IMR-90 (cell line): ENCODE measurements at regions not wholly inside any gene's neighbourhood (a gene's known extent, or its start where the extent isn't known, plus 50 kb on each side); places are given as distances from the start of the nearest gene placed in this dataset.

Experiments used
- ATAC-seq: fragments of 200-7000 bp; cut with Tn5 transposase; 2 replicates; pipeline ENCODE4 v1.9.1; 2020; ENCODE audit warnings: low read depth, mild to moderate bottlenecking, moderate library complexity
- BruUV-seq: library from RNA; stranded (reverse); fragments of 400-500 nt; replicated peaks from 2 replicates; lab custom pipeline; 2021; lab: Mats Ljungman, UMichigan
- CTCF ChIA-PET: fragments of 300-600 bp; formaldehyde crosslinking; extraction: SDS; loops from one replicate; lab custom pipeline; 2021; ENCODE audit warnings: antibody characterized with exemption; lab: Yijun Ruan, JAX
- POLR2A ChIA-PET: fragments of 300-600 bp; sonication (Branson Sonifier 250); formaldehyde crosslinking; loops from one replicate; lab custom pipeline; 2022; ENCODE audit warnings: antibody characterized with exemption; ENCODE audit not compliant: unreplicated experiment; lab: Charles Lee
- DNase-seq: peaks from one replicate; pipeline ENCODE4 v3.0.0; 2013
- H2AFZ ChIP-seq: replicated peaks from 2 replicates; pipeline ENCODE3; 2013; ENCODE audit warnings: low read length, mild to moderate bottlenecking; ENCODE audit not compliant: poor library complexity
- H2AK5ac ChIP-seq: 2 replicates; pipeline ENCODE4 v1.6.1; 2013; ENCODE audit warnings: low read depth, low read length, inconsistent platforms
- H2AK9ac ChIP-seq: replicated peaks from 2 replicates; pipeline ENCODE3; 2013; ENCODE audit warnings: mild to moderate bottlenecking, low read depth, low read length, moderate library complexity; ENCODE audit not compliant: poor library complexity
- H2BK120ac ChIP-seq: 2 replicates; pipeline ENCODE4 v1.6.1; 2013; ENCODE audit warnings: low read depth, low read length, inconsistent platforms
- H2BK15ac ChIP-seq: 3 replicates; pipeline ENCODE4 v1.6.1; 2013; ENCODE audit warnings: low read depth, low read length, inconsistent platforms
- H2BK20ac ChIP-seq: 2 replicates; pipeline ENCODE4 v1.6.1; 2013; ENCODE audit warnings: low read depth, mild to moderate bottlenecking, inconsistent platforms, low read length, moderate library complexity
- H2BK5ac ChIP-seq: 2 replicates; pipeline ENCODE4 v1.6.1; 2013; ENCODE audit warnings: mild to moderate bottlenecking, low read depth, low read length, inconsistent platforms; ENCODE audit not compliant: poor library complexity, severe bottlenecking
- H3K14ac ChIP-seq: replicated peaks from 2 replicates; pipeline ENCODE4 v1.6.1; 2013; ENCODE audit warnings: low read depth, low read length, inconsistent platforms
- H3K18ac ChIP-seq: 2 replicates; pipeline ENCODE4 v1.6.1; 2013; ENCODE audit warnings: low read depth, low read length, control low read depth
- H3K23ac ChIP-seq: 2 replicates; pipeline ENCODE4 v1.6.1; 2013; ENCODE audit warnings: low read depth, low read length, inconsistent platforms
- H3K27ac ChIP-seq: 2 replicates; pipeline ENCODE4 v1.5.1; 2013; ENCODE audit warnings: mild to moderate bottlenecking, control low read depth, low read length; ENCODE audit not compliant: insufficient read depth
- H3K27me3 ChIP-seq: 2 replicates; pipeline ENCODE4 v1.6.1; 2013; ENCODE audit warnings: low read length; ENCODE audit not compliant: control insufficient read depth, insufficient read depth
- H3K36me3 ChIP-seq: 2 replicates; pipeline ENCODE4 v1.6.1; 2013; ENCODE audit warnings: low read length, mixed read lengths; ENCODE audit not compliant: control insufficient read depth, insufficient read depth
- H3K4ac ChIP-seq: 2 replicates; pipeline ENCODE4 v1.6.1; 2013; ENCODE audit warnings: low read depth, low read length, inconsistent platforms
- H3K4me1 ChIP-seq: 2 replicates; pipeline ENCODE4 v1.6.1; 2013; ENCODE audit warnings: low read length, mixed read lengths; ENCODE audit not compliant: control insufficient read depth, insufficient read depth
- H3K4me2 ChIP-seq: 2 replicates; pipeline ENCODE4 v1.6.1; 2013; ENCODE audit warnings: low read depth, mild to moderate bottlenecking, control low read depth, low read length, moderate library complexity
- H3K4me3 ChIP-seq: 2 replicates; pipeline ENCODE4 v1.5.1; 2013; ENCODE audit warnings: low read depth, mild to moderate bottlenecking, control low read depth, low read length, moderate library complexity; ENCODE audit not compliant: insufficient read depth
- H3K56ac ChIP-seq: 2 replicates; pipeline ENCODE4 v1.6.1; 2013; ENCODE audit warnings: low read length, inconsistent platforms; ENCODE audit not compliant: insufficient read depth; ENCODE audit errors: extremely low read depth
- H3K79me1 ChIP-seq, 2 experiments: 2 replicates each; pipeline ENCODE4 v1.6.1; 2013; ENCODE audit warnings: low read length in 2 of 2, inconsistent platforms in 1 of 2, low read depth in 1 of 2
- H3K9ac ChIP-seq: 2 replicates; pipeline ENCODE4 v1.6.1; 2013; ENCODE audit warnings: low read depth, low read length, control low read depth
- H3K9me1 ChIP-seq: 2 replicates; pipeline ENCODE4 v1.6.1; 2013; ENCODE audit warnings: low read length, inconsistent platforms; ENCODE audit not compliant: insufficient read depth
- H3K9me3 ChIP-seq: 2 replicates; pipeline ENCODE4 v1.6.1; 2013; ENCODE audit warnings: low read length; ENCODE audit not compliant: control insufficient read depth, insufficient read depth
- H4K20me1 ChIP-seq: 2 replicates; pipeline ENCODE4 v1.6.1; 2013; ENCODE audit warnings: low read length, inconsistent platforms; ENCODE audit not compliant: insufficient read depth
- H4K5ac ChIP-seq: 2 replicates; pipeline ENCODE4 v1.6.1; 2013; ENCODE audit warnings: mild to moderate bottlenecking, low read depth, low read length, control low read depth
- H4K8ac ChIP-seq, 2 experiments: 2 replicates each; pipeline ENCODE4 v1.6.1; 2013; ENCODE audit warnings: low read depth in 2 of 2, low read length in 2 of 2, control low read depth in 1 of 2, inconsistent platforms in 1 of 2
- H4K91ac ChIP-seq: 2 replicates; pipeline ENCODE4 v1.6.1; 2013; ENCODE audit warnings: low read depth, low read length, inconsistent platforms; ENCODE audit not compliant: insufficient read depth
- BHLHE40 ChIP-seq: fragments of 150-350 bp; IDR thresholded peaks from 2 replicates; pipeline ENCODE4 v1.6.1; 2016; ENCODE audit warnings: mild to moderate bottlenecking, low read depth, low read length
- CEBPB ChIP-seq: IDR thresholded peaks from 2 replicates; pipeline ENCODE4 v1.6.1; 2012; ENCODE audit warnings: low read depth, low read length, improper control_type of control experiment
- CHD1 ChIP-seq: IDR thresholded peaks from 2 replicates; pipeline ENCODE4 v1.6.1; 2012; ENCODE audit warnings: low read depth, low read length, improper control_type of control experiment
- MAFK ChIP-seq: IDR thresholded peaks from 2 replicates; pipeline ENCODE4 v1.6.1; 2012; ENCODE audit warnings: low read depth, low read length, improper control_type of control experiment
- MAZ ChIP-seq: IDR thresholded peaks from 2 replicates; pipeline ENCODE4 v1.6.1; 2012; ENCODE audit warnings: low read depth, mild to moderate bottlenecking, low read length, improper control_type of control experiment, moderate library complexity, borderline replicate concordance
- NFE2L2 ChIP-seq: fragments of 150-350 bp; IDR thresholded peaks from 2 replicates; pipeline ENCODE4 v1.6.1; 2016; ENCODE audit warnings: low read depth, mild to moderate bottlenecking, low read length
- POLR2A ChIP-seq: IDR thresholded peaks from 2 replicates; pipeline ENCODE4 v1.6.1; 2012; ENCODE audit warnings: mild to moderate bottlenecking, low read depth, low read length
- RAD21 ChIP-seq: IDR thresholded peaks from 2 replicates; pipeline ENCODE4 v1.6.1; 2012; ENCODE audit warnings: low read length, improper control_type of control experiment
- RCOR1 ChIP-seq: IDR thresholded peaks from 2 replicates; pipeline ENCODE4 v1.6.1; 2012; ENCODE audit warnings: mild to moderate bottlenecking, low read length, improper control_type of control experiment; ENCODE audit not compliant: insufficient replicate concordance
- RFX5 ChIP-seq: IDR thresholded peaks from 2 replicates; pipeline ENCODE4 v1.8.0; 2012; ENCODE audit warnings: low read depth, mild to moderate bottlenecking, low read length, moderate library complexity
- SMC3 ChIP-seq: fragments of 150-350 bp; IDR thresholded peaks from 2 replicates; pipeline ENCODE4 v1.6.1; 2016; ENCODE audit warnings: low read depth, mild to moderate bottlenecking, antibody characterized with exemption, low read length, moderate library complexity
- WGBS, 2 experiments: methylation state at CpG; one replicate each; pipeline versions ENCODE4 v1.1.5 to v1.1.7; 2013; ENCODE audit warnings: missing lambda C conversion rate in 2 of 2; ENCODE audit not compliant: insufficient read length in 1 of 2; ENCODE audit errors: extremely low coverage in 2 of 2; 5-methylcytosine and 5-hydroxymethylcytosine counted together
- dilution Hi-C: fragments of 300-500 bp; cut with HindIII; formaldehyde crosslinking; loops from one replicate; pipeline ENCODE4 v1.14.3; 2018; ENCODE audit warnings: low sequenced_read_pairs; ENCODE audit not compliant: unreplicated experiment
- in situ Hi-C: fragments of 300-500 bp; cut with MboI; formaldehyde crosslinking; loops from 3 replicates; pipeline ENCODE4 v1.14.3; 2019; ENCODE audit warnings: low sequenced_read_pairs, inconsistent platforms, mixed read lengths
- intact Hi-C: fragments of 100-400 bp; cut with micrococcal nuclease; formaldehyde crosslinking; loops from 2 replicates; pipeline ENCODE4 v1.10.0; 2022
- TF ChIP-seq, protein P1 (sequence below): fragments of 150-350 bp; IDR thresholded peaks from 2 replicates; pipeline ENCODE4 v1.6.1; 2017; ENCODE audit warnings: mild to moderate bottlenecking, antibody characterized with exemption, low read length, low read depth
- TF ChIP-seq, protein P2 (sequence below): conservative IDR thresholded peaks from 2 replicates; pipeline ENCODE4 v1.5.1; 2012; ENCODE audit warnings: mild to moderate bottlenecking, low read depth, low read length, improper control_type of control experiment

DNA sequence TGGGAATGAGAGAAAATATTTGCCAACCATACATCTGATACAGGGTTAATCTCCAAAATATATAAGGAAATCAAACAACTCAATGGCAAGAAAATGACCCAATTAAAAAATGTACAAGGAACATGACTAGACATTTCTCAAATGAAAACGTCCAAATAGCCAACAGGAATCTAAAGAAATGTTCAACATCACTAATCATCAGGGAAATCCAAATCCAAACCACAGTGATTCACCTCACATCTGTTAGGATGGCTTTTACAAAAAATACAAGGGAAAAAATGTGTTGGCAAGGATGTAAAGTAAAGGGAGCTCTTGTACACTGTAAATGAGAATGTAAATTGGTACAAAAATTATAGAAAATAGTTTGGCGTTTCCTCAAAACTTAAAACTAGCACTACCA lies 54.7 kb upstream of the ZRANB2 start:
- Histone ChIP-seq H4K5ac (no peak overlapping the region), H3K27me3 (no peaks in the 10 kb centered on the region), H3K9ac (no peak overlapping the region), H2BK120ac (no peak overlapping the region), H2AK9ac (no peak overlapping the region), H3K36me3 (no peaks in the 10 kb centered on the region), H3K4me1 (no peaks in the 10 kb centered on the region), H2BK5ac (no peak overlapping the region), H4K91ac (no peak overlapping the region), H3K9me3 (no peaks in the 10 kb centered on the region), H2AFZ (no peak overlapping the region), H3K27ac (no peak overlapping the region), H2BK15ac (no peak overlapping the region), H3K9me1 (no peaks in the 10 kb centered on the region), H3K79me1 (no peaks in the 10 kb centered on the region), H3K14ac (no peak overlapping the region), H3K23ac (no peak overlapping the region), H4K20me1 (no peaks in the 10 kb centered on the region), H4K8ac (no peak overlapping the region), H3K18ac (no peak overlapping the region), H2BK20ac (no peak overlapping the region), H3K4me3 (no peak overlapping the region), H3K56ac (no peak overlapping the region), H3K4me2 (no peak overlapping the region), H2AK5ac (no peak overlapping the region), H3K4ac (no peak overlapping the region)
- TF ChIP-seq BHLHE40 (no peak), MAZ (no peak), RCOR1 (no peak), MAFK (no peak), RFX5 (no peak), POLR2A (no peak), CHD1 (no peak), CEBPB (no peak), RAD21 (no peak), NFE2L2 (no peak), SMC3 (no peak)
- TF ChIP-seq, protein P1, sequence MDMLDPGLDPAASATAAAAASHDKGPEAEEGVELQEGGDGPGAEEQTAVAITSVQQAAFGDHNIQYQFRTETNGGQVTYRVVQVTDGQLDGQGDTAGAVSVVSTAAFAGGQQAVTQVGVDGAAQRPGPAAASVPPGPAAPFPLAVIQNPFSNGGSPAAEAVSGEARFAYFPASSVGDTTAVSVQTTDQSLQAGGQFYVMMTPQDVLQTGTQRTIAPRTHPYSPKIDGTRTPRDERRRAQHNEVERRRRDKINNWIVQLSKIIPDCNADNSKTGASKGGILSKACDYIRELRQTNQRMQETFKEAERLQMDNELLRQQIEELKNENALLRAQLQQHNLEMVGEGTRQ: no peak
- TF ChIP-seq, protein P2, sequence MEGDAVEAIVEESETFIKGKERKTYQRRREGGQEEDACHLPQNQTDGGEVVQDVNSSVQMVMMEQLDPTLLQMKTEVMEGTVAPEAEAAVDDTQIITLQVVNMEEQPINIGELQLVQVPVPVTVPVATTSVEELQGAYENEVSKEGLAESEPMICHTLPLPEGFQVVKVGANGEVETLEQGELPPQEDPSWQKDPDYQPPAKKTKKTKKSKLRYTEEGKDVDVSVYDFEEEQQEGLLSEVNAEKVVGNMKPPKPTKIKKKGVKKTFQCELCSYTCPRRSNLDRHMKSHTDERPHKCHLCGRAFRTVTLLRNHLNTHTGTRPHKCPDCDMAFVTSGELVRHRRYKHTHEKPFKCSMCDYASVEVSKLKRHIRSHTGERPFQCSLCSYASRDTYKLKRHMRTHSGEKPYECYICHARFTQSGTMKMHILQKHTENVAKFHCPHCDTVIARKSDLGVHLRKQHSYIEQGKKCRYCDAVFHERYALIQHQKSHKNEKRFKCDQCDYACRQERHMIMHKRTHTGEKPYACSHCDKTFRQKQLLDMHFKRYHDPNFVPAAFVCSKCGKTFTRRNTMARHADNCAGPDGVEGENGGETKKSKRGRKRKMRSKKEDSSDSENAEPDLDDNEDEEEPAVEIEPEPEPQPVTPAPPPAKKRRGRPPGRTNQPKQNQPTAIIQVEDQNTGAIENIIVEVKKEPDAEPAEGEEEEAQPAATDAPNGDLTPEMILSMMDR: no peak
- intact Hi-C loops (no loop called here), dilution Hi-C loops (no loop called here), in situ Hi-C loops (no loop called here)
- POLR2A ChIA-PET: no interaction called here
- DNase-seq (no peak), ATAC-seq (no peak)
- WGBS, 2 experiments: no CpG with 5 or more reads among the region's 2 CpGs
- CTCF ChIA-PET: no interaction called here
- BruUV-seq: no TSS peak
